ENCODE measurements at regions not wholly inside any gene's neighbourhood (a gene's known extent, or its start where the extent isn't known, plus 50 kb on each side); places are given as distances from the start of the nearest gene placed in this dataset.

DNA sequence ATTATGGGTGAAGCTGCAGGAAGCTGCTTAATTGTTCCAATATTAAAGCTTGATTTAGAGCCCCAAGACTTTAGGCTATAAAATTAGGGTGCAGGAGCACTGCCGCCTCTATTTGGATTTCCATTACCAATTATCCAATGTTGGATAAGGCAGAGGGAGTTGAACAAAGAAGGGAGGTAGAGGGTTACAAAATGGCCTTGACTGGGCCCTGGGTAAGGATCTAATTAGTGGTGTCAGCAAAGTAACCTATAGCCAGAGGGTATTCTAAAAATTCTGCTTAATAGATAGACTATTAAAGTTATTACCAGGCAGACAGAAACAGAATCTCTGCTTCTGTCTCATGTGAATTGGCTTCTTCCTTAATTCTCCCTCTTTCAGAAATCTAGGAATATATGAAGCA, 50.3 kb upstream of the DPPA4 start:
- Histone ChIP-seq H4K91ac (ENCODE audit: insufficient read length, low read depth, low read length) (no peak overlapping the region), H3K4me2 (ENCODE audit: insufficient read depth, insufficient read length, low read length) (no peak overlapping the region), H3K4ac (ENCODE audit: low read depth, low read length) (no peak overlapping the region), H2BK12ac (ENCODE audit: insufficient read length, low read depth, low read length) (no peak overlapping the region), H3K27ac (ENCODE audit: insufficient read length, low read depth, low read length) (no peak overlapping the region), H2BK120ac (ENCODE audit: low read depth, low read length, poor library complexity, severe bottlenecking) (no peak overlapping the region), H3T11ph (ENCODE audit: low read length) (no peak overlapping the region), H3K9ac (ENCODE audit: extremely low read depth, insufficient read length, low read length) (no peak overlapping the region), H4K20me1 (ENCODE audit: control insufficient read depth, insufficient read depth, insufficient read length) (no peaks in the 10 kb centered on the region), H3K27me3 (ENCODE audit: insufficient read depth, low read length) (no peaks in the 10 kb centered on the region), H2BK15ac (ENCODE audit: low read depth, low read length) (no peak overlapping the region), H2AK5ac (ENCODE audit: insufficient read length, low read length) (no peak overlapping the region), H2BK20ac (ENCODE audit: low read depth, low read length, poor library complexity, severe bottlenecking) (no peak overlapping the region), H2BK5ac (ENCODE audit: insufficient read length, low read length) (no peak overlapping the region), H3K79me2 (ENCODE audit: insufficient read depth, low read length) (no peaks in the 10 kb centered on the region), H4K8ac (replicated peaks; ENCODE audit: insufficient read length, low read depth, low read length) (no peak overlapping the region), H4K5ac (ENCODE audit: insufficient read length, low read depth, low read length) (no peak overlapping the region), H3K56ac (ENCODE audit: insufficient read length, low read depth, low read length) (no peak overlapping the region), H2AFZ (ENCODE audit: low read length) (no peak overlapping the region), H3K23me2 (ENCODE audit: insufficient read length, low read depth, low read length, poor library complexity, severe bottlenecking) (no peaks in the 10 kb centered on the region), H3K18ac (ENCODE audit: insufficient read length, low read depth, low read length) (no peak overlapping the region), H3K4me1 (ENCODE audit: insufficient read depth, low read length) (no peaks in the 10 kb centered on the region; the same call in 1 of the 2 replicates), H3K14ac (ENCODE audit: insufficient read depth, low read length) (no peak overlapping the region), H3K23ac (ENCODE audit: insufficient read length, low read depth, low read length) (no peak overlapping the region), H3K9me3 (ENCODE audit: control insufficient read depth, low read depth, low read length) (no peaks in the 10 kb centered on the region), H3K79me1 (ENCODE audit: insufficient read depth, low read depth, low read length, poor library complexity, severe bottlenecking) (no peaks in the 10 kb centered on the region)
- no peaks in the 10 kb centered on the region for H3K9me3 Mint-ChIP-seq
- TF ChIP-seq, protein P1, sequence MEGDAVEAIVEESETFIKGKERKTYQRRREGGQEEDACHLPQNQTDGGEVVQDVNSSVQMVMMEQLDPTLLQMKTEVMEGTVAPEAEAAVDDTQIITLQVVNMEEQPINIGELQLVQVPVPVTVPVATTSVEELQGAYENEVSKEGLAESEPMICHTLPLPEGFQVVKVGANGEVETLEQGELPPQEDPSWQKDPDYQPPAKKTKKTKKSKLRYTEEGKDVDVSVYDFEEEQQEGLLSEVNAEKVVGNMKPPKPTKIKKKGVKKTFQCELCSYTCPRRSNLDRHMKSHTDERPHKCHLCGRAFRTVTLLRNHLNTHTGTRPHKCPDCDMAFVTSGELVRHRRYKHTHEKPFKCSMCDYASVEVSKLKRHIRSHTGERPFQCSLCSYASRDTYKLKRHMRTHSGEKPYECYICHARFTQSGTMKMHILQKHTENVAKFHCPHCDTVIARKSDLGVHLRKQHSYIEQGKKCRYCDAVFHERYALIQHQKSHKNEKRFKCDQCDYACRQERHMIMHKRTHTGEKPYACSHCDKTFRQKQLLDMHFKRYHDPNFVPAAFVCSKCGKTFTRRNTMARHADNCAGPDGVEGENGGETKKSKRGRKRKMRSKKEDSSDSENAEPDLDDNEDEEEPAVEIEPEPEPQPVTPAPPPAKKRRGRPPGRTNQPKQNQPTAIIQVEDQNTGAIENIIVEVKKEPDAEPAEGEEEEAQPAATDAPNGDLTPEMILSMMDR (conservative IDR thresholded peaks at IDR 0.05) = no peak
- H3K27ac Mint-ChIP-seq = no peak overlapping the region
- no peak overlapping the region for H3K4me3 Mint-ChIP-seq
- no peaks in the 10 kb centered on the region for H3K36me3 Mint-ChIP-seq (ENCODE audit: insufficient read depth in 1 of 3, low read depth in 3 of 3)
- no CpG with 5 or more reads among the region's 1 CpG for WGBS (ENCODE audit: extremely low coverage, insufficient read length, low lambda C conversion rate)
- peaks cover 14 to 34% of the 10 kb centered on the region in 2 experiments for H3K4me1 Mint-ChIP-seq
- H3K27me3 Mint-ChIP-seq (ENCODE audit: low read depth) = no peaks in the 10 kb centered on the region
- DNase-seq = no peak

All from H9 (cell line).